ENCODE measurements at regions not wholly inside any gene's neighbourhood (a gene's known extent, or its start where the extent isn't known, plus 50 kb on each side); places are given as distances from the start of the nearest gene placed in this dataset.

DNA sequence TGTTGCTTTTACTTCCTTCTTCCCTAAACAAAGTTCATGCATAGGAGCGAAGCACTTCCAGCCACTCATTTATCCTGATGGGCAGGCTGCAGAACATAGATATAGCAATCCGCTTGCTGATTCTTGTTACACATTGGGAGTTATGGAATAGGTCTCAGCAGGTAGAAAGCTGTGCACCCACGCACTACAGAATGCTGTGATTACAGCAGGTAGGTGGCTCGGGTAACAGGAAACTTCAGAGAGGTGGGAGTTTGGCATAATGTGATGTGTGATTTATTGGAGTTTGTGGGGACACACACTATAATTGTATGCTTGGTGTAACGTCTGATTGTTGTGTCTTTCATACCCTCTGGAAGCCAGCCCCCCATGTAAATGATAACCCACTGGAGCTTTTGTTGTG is 99.2 kb upstream of the MEIS2 start:
- TF ChIP-seq, protein P1, sequence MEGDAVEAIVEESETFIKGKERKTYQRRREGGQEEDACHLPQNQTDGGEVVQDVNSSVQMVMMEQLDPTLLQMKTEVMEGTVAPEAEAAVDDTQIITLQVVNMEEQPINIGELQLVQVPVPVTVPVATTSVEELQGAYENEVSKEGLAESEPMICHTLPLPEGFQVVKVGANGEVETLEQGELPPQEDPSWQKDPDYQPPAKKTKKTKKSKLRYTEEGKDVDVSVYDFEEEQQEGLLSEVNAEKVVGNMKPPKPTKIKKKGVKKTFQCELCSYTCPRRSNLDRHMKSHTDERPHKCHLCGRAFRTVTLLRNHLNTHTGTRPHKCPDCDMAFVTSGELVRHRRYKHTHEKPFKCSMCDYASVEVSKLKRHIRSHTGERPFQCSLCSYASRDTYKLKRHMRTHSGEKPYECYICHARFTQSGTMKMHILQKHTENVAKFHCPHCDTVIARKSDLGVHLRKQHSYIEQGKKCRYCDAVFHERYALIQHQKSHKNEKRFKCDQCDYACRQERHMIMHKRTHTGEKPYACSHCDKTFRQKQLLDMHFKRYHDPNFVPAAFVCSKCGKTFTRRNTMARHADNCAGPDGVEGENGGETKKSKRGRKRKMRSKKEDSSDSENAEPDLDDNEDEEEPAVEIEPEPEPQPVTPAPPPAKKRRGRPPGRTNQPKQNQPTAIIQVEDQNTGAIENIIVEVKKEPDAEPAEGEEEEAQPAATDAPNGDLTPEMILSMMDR (IDR thresholded peaks at IDR 0.05): no peak
- TF ChIP-seq POLR2AphosphoS5 (IDR thresholded peaks at IDR 0.05): no peak
